ENCODE measurements at regions not wholly inside any gene's neighbourhood (a gene's known extent, or its start where the extent isn't known, plus 50 kb on each side); places are given as distances from the start of the nearest gene placed in this dataset.

- Histone ChIP-seq H3K4me3 (ENCODE audit: insufficient read depth, low read depth, low read length) (peak overlapping the region; percentile 55), H3K9ac (ENCODE audit: low read length) (no peak overlapping the region), H3K79me2 (ENCODE audit: insufficient read depth, low read length) (no peaks in the 10 kb centered on the region), H3K27me3 (ENCODE audit: insufficient read depth, low read length) (no peaks in the 10 kb centered on the region), H3K4me1 (ENCODE audit: insufficient read depth, low read length) (peaks cover 3% of the 10 kb centered on the region), H3K36me3 (ENCODE audit: insufficient read depth, low read length) (no peaks in the 10 kb centered on the region), H3K9me3 (ENCODE audit: insufficient read depth, low read depth, low read length) (no peaks in the 10 kb centered on the region), H3K4me2 (ENCODE audit: low read length) (peak overlapping the region; percentile 88), H3K27ac (ENCODE audit: low read depth, low read length) (no peak overlapping the region), H2AFZ (ENCODE audit: low read depth, low read length) (peak overlapping the region; percentile 71), H4K20me1 (ENCODE audit: insufficient read depth, low read length) (no peaks in the 10 kb centered on the region)
- FAIRE-seq = no peak
- no peaks in the 10 kb centered on the region for H3K9me3 Mint-ChIP-seq (ENCODE audit: unreplicated experiment)
- H3K4me1 Mint-ChIP-seq (ENCODE audit: low read depth, unreplicated experiment) = no peaks in the 10 kb centered on the region
- H3K4me3 Mint-ChIP-seq (ENCODE audit: unreplicated experiment) = peak overlapping the region; percentile 75
- no peak overlapping the region for H3K27ac Mint-ChIP-seq (ENCODE audit: unreplicated experiment)
- no peaks in the 10 kb centered on the region for H3K36me3 Mint-ChIP-seq (ENCODE audit: low read depth, unreplicated experiment)
- DNase-seq (ENCODE audit: low read depth) = no peak
- H3K27me3 Mint-ChIP-seq (ENCODE audit: low read depth, unreplicated experiment) = peaks cover 7% of the 10 kb centered on the region
- TF ChIP-seq EZH2 (IDR thresholded peaks at IDR 0.05; ENCODE audit: insufficient read depth, low read length) = no peak
- TF ChIP-seq, protein P1, sequence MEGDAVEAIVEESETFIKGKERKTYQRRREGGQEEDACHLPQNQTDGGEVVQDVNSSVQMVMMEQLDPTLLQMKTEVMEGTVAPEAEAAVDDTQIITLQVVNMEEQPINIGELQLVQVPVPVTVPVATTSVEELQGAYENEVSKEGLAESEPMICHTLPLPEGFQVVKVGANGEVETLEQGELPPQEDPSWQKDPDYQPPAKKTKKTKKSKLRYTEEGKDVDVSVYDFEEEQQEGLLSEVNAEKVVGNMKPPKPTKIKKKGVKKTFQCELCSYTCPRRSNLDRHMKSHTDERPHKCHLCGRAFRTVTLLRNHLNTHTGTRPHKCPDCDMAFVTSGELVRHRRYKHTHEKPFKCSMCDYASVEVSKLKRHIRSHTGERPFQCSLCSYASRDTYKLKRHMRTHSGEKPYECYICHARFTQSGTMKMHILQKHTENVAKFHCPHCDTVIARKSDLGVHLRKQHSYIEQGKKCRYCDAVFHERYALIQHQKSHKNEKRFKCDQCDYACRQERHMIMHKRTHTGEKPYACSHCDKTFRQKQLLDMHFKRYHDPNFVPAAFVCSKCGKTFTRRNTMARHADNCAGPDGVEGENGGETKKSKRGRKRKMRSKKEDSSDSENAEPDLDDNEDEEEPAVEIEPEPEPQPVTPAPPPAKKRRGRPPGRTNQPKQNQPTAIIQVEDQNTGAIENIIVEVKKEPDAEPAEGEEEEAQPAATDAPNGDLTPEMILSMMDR (IDR thresholded peaks at IDR 0.05; ENCODE audit: insufficient read depth, low read depth, low read length) = no peak
These were observed 222.0 kb upstream of the PKN2 start for GRCh38 chr1:88462096-88462487.

GRCh38 chr1:88462488-88463261 is 221.4 kb upstream of the PKN2 start:
- Histone ChIP-seq H3K4me3 (ENCODE audit: insufficient read depth, low read depth, low read length) (peak overlapping the region; percentile 55), H3K36me3 (ENCODE audit: insufficient read depth, low read length) (no peaks in the 10 kb centered on the region), H3K27ac (ENCODE audit: low read depth, low read length) (no peak overlapping the region), H3K27me3 (ENCODE audit: insufficient read depth, low read length) (no peaks in the 10 kb centered on the region), H3K4me1 (ENCODE audit: insufficient read depth, low read length) (peaks cover 3% of the 10 kb centered on the region), H3K4me2 (ENCODE audit: low read length) (peak overlapping the region; percentile 88), H4K20me1 (ENCODE audit: insufficient read depth, low read length) (no peaks in the 10 kb centered on the region), H2AFZ (ENCODE audit: low read depth, low read length) (peak overlapping the region; percentile 71), H3K9me3 (ENCODE audit: insufficient read depth, low read depth, low read length) (no peaks in the 10 kb centered on the region), H3K9ac (ENCODE audit: low read length) (peak overlapping the region; percentile 61), H3K79me2 (ENCODE audit: insufficient read depth, low read length) (no peaks in the 10 kb centered on the region)
- Mint-ChIP-seq H3K36me3 (ENCODE audit: low read depth, unreplicated experiment) (no peaks in the 10 kb centered on the region), H3K4me1 (ENCODE audit: low read depth, unreplicated experiment) (no peaks in the 10 kb centered on the region), H3K4me3 (ENCODE audit: unreplicated experiment) (peak overlapping the region; percentile 78), H3K27ac (ENCODE audit: unreplicated experiment) (no peak overlapping the region), H3K27me3 (ENCODE audit: low read depth, unreplicated experiment) (peaks cover 7% of the 10 kb centered on the region), H3K9me3 (ENCODE audit: unreplicated experiment) (no peaks in the 10 kb centered on the region)
- DNase-seq (ENCODE audit: low read depth) (peak; percentile 35), FAIRE-seq (no peak)
- TF ChIP-seq EZH2 (IDR thresholded peaks at IDR 0.05; ENCODE audit: insufficient read depth, low read length) = no peak
- TF ChIP-seq, protein P1 (IDR thresholded peaks at IDR 0.05; ENCODE audit: insufficient read depth, low read depth, low read length) = no peak

DNA sequence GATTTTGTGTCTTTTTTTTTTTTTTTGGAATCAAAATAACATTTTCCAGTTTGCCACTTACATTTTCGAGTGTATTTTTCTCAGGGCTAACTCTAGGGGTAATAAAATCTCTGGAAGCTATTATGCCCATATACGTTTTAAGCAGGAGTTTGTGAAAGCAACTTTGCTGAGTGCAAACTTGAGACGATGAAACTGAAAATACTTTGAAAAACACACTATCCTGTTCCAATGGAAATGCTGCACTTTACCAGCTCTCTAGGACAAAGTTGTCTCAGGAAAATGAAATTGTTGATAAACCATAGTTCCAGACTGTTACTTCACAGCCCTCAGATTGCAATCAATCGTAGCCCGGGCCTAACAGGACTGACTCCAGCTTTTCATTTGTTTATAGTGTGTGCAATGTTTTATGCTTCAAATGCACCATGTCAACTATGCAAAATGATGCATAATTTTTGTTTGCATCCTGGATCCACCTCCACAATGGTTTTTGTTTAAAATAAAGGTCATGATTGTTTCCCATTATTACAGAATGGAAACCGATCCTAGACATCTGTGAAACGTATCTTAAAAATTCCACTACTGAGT is 220.6 kb upstream of the PKN2 start:
- Histone ChIP-seq H4K20me1 (ENCODE audit: insufficient read depth, low read length) (no peaks in the 10 kb centered on the region), H2AFZ (ENCODE audit: low read depth, low read length) (no peak overlapping the region), H3K9me3 (ENCODE audit: insufficient read depth, low read depth, low read length) (no peaks in the 10 kb centered on the region), H3K4me3 (ENCODE audit: insufficient read depth, low read depth, low read length) (no peak overlapping the region), H3K4me1 (ENCODE audit: insufficient read depth, low read length) (peaks cover 3% of the 10 kb centered on the region), H3K9ac (ENCODE audit: low read length) (no peak overlapping the region), H3K36me3 (ENCODE audit: insufficient read depth, low read length) (no peaks in the 10 kb centered on the region), H3K79me2 (ENCODE audit: insufficient read depth, low read length) (no peaks in the 10 kb centered on the region), H3K4me2 (ENCODE audit: low read length) (peak overlapping the region; percentile 88), H3K27me3 (ENCODE audit: insufficient read depth, low read length) (no peaks in the 10 kb centered on the region), H3K27ac (ENCODE audit: low read depth, low read length) (no peak overlapping the region)
- no peak overlapping the region for H3K27ac Mint-ChIP-seq (ENCODE audit: unreplicated experiment)
- H3K9me3 Mint-ChIP-seq (ENCODE audit: unreplicated experiment) = no peaks in the 10 kb centered on the region
- peaks cover 7% of the 10 kb centered on the region for H3K27me3 Mint-ChIP-seq (ENCODE audit: low read depth, unreplicated experiment)
- no peaks in the 10 kb centered on the region for H3K36me3 Mint-ChIP-seq (ENCODE audit: low read depth, unreplicated experiment)
- TF ChIP-seq, protein P1 (IDR thresholded peaks at IDR 0.05; ENCODE audit: insufficient read depth, low read depth, low read length) = no peak
- no peak for TF ChIP-seq EZH2 (IDR thresholded peaks at IDR 0.05; ENCODE audit: insufficient read depth, low read length)
- DNase-seq (ENCODE audit: low read depth) = no peak
- H3K4me1 Mint-ChIP-seq (ENCODE audit: low read depth, unreplicated experiment) = no peaks in the 10 kb centered on the region
- FAIRE-seq = no peak
- no peak overlapping the region for H3K4me3 Mint-ChIP-seq (ENCODE audit: unreplicated experiment)
